Right cardiac atrium (tissue), 5 donors: ENCODE measurements at regions not wholly inside any gene's neighbourhood (a gene's known extent, or its start where the extent isn't known, plus 50 kb on each side); places are given as distances from the start of the nearest gene placed in this dataset.
A peak's percentile ranks its signal among the peaks of the same experiment; 100 is the strongest.
"Not testable (repeated sequence)": the region's sequence is repeated elsewhere in the genome, so short reads cannot be mapped to it uniquely, and the experiment has no call there.

ENCODE experiments used
- ATAC-seq, 2 donors: fragments of 200-7000 bp; cut with Tn5 transposase; one replicate each; pipeline versions ENCODE4 v1.8.0 to v1.9.1; 2020; ENCODE audit warnings: moderate library complexity in 2 of 2, mild to moderate bottlenecking in 1 of 2
- DNase-seq, 3 donors: peaks; one replicate each; pipeline ENCODE4 v3.0.0-alpha.2; 2020
- H3K27ac ChIP-seq: one replicate; pipeline ENCODE4 v1.5.1; 2013; ENCODE audit warnings: mild to moderate bottlenecking, low read length, control low read depth, moderate library complexity
- H3K27me3 ChIP-seq: one replicate; pipeline ENCODE4 v1.6.1; 2013; ENCODE audit not compliant: control insufficient read depth, insufficient read depth
- H3K4me1 ChIP-seq: one replicate; pipeline ENCODE4 v1.6.1; 2013; ENCODE audit warnings: low read length; ENCODE audit not compliant: control insufficient read depth, insufficient read depth
- H3K4me3 ChIP-seq: one replicate; pipeline ENCODE4 v1.5.1; 2013; ENCODE audit warnings: low read length, control low read depth
- H3K9me3 ChIP-seq: one replicate; pipeline ENCODE4 v1.6.1; 2013; ENCODE audit warnings: low read length; ENCODE audit not compliant: control insufficient read depth
- WGBS: extraction: QIAGEN DNeasy Blood & Tissue Kit; methylation state at CpG from one replicate; pipeline ENCODE4 v1.1.7; 2013; 5-methylcytosine and 5-hydroxymethylcytosine counted together
- intact Hi-C, 4 donors: fragments of 100-400 bp; cut with DNase I; formaldehyde crosslinking; loops; one replicate each; pipeline versions ENCODE4 v1.11.0 to v1.14.0; 2022 to 2023
- donor health status: healthy with polysubstance abuse.
- donor health status: DM: no; HTN: yes; CAD: no.
- donor health status: DM: no; HTN: no; CAD: no.
- donor health status: DM: no; HTN: yes; CAD: no; lungs with severe emphysema.
- donor health status: DM: yes; HTN: yes; CAD: no.

GRCh38 chr4:183044924-183045640 lies 54.0 kb upstream of the WWC2 start:
- H3K4me1 ChIP-seq, H3K27ac ChIP-seq, ATAC-seq, intact Hi-C loops, H3K9me3 ChIP-seq, DNase-seq, H3K27me3 ChIP-seq, H3K4me3 ChIP-seq: not testable (repeated sequence)
- WGBS, result 92% methylated on average over 32 of the region's 32 CpGs

GRCh38 chr4:183038436-183038835 lies 60.6 kb upstream of the WWC2 start:
- no peaks in the 10 kb centered on the region for H3K27me3 ChIP-seq
- ATAC-seq, result no peak
- H3K9me3 ChIP-seq, result no peaks in the 10 kb centered on the region
- 81% methylated on average over 3 of the region's 3 CpGs for WGBS
- intact Hi-C loops, result no loop called here
- no peak overlapping the region for H3K27ac ChIP-seq
- H3K4me3 ChIP-seq, result no peak overlapping the region
- no peaks in the 10 kb centered on the region for H3K4me1 ChIP-seq
- no peak for DNase-seq

- H3K27ac ChIP-seq, result no peak overlapping the region
- no peaks in the 10 kb centered on the region for H3K4me1 ChIP-seq
- no peaks in the 10 kb centered on the region for H3K27me3 ChIP-seq
- intact Hi-C loops, result no loop called here
- WGBS, result 45% methylated on average over 7 of the region's 7 CpGs
- no peak for DNase-seq
- H3K9me3 ChIP-seq, result no peaks in the 10 kb centered on the region
- H3K4me3 ChIP-seq, result no peak overlapping the region
- no peak for ATAC-seq
Measured at GRCh38 chr4:183035726-183036415, 63.2 kb upstream of the WWC2 start.

- H3K4me3 ChIP-seq, result no peak overlapping the region
- no peak for ATAC-seq
- no peak for DNase-seq
- no peaks in the 10 kb centered on the region for H3K4me1 ChIP-seq
- intact Hi-C loops, result no loop called here
- no peaks in the 10 kb centered on the region for H3K9me3 ChIP-seq
- 84% methylated on average over 5 of the region's 5 CpGs for WGBS
- no peak overlapping the region for H3K27ac ChIP-seq
- H3K27me3 ChIP-seq, result no peaks in the 10 kb centered on the region
Measured at GRCh38 chr4:183035256-183035655, 63.8 kb upstream of the WWC2 start.

GRCh38 chr4:183030823-183031222 lies 68.2 kb upstream of the WWC2 start:
- H3K4me3 ChIP-seq, result no peak overlapping the region
- 66% methylated on average over 4 of the region's 4 CpGs for WGBS
- no peaks in the 10 kb centered on the region for H3K4me1 ChIP-seq
- intact Hi-C loops, result no loop called here
- no peaks in the 10 kb centered on the region for H3K27me3 ChIP-seq
- H3K9me3 ChIP-seq, result no peaks in the 10 kb centered on the region
- DNase-seq (no peak), ATAC-seq (no peak)
- no peak overlapping the region for H3K27ac ChIP-seq

GRCh38 chr4:183030309-183030708 lies 68.7 kb upstream of the WWC2 start:
- no peaks in the 10 kb centered on the region for H3K9me3 ChIP-seq
- intact Hi-C loops, result no loop called here
- 22% methylated on average over 1 of the region's 1 CpG for WGBS
- H3K4me1 ChIP-seq, result no peaks in the 10 kb centered on the region
- no peak for ATAC-seq
- no peaks in the 10 kb centered on the region for H3K27me3 ChIP-seq
- no peak overlapping the region for H3K27ac ChIP-seq
- H3K4me3 ChIP-seq, result no peak overlapping the region
- DNase-seq, result no peak

GRCh38 chr4:183029365-183029764 lies 69.7 kb upstream of the WWC2 start:
- ATAC-seq, result no peak
- H3K9me3 ChIP-seq, result no peaks in the 10 kb centered on the region
- DNase-seq, result no peak
- no peaks in the 10 kb centered on the region for H3K27me3 ChIP-seq
- intact Hi-C loops, result no loop called here
- H3K27ac ChIP-seq, result no peak overlapping the region
- H3K4me3 ChIP-seq, result no peak overlapping the region
- H3K4me1 ChIP-seq, result no peaks in the 10 kb centered on the region
- 83% methylated on average over 4 of the region's 4 CpGs for WGBS

GRCh38 chr4:183026701-183027100 lies 72.4 kb upstream of the WWC2 start:
- WGBS, result 82% methylated on average over 2 of the region's 2 CpGs
- Histone ChIP-seq H3K27me3 (no peaks in the 10 kb centered on the region), H3K9me3 (no peaks in the 10 kb centered on the region), H3K27ac (no peak overlapping the region), H3K4me1 (no peaks in the 10 kb centered on the region), H3K4me3 (no peak overlapping the region)
- ATAC-seq (no peak), DNase-seq (no peak)
- intact Hi-C loops, result no loop called here

- Histone ChIP-seq H3K4me1 (no peaks in the 10 kb centered on the region), H3K4me3 (no peak overlapping the region), H3K27me3 (no peaks in the 10 kb centered on the region), H3K27ac (no peak overlapping the region), H3K9me3 (no peaks in the 10 kb centered on the region)
- DNase-seq (no peak), ATAC-seq (no peak)
- intact Hi-C loops, result no loop called here
- WGBS, result 92% methylated on average over 8 of the region's 8 CpGs
Measured at GRCh38 chr4:183022617-183023016, 76.4 kb upstream of the WWC2 start.

GRCh38 chr4:183017962-183018361 lies 81.1 kb upstream of the WWC2 start:
- Histone ChIP-seq H3K4me3 (no peak overlapping the region), H3K27me3 (no peaks in the 10 kb centered on the region), H3K27ac (no peak overlapping the region), H3K9me3 (no peaks in the 10 kb centered on the region), H3K4me1 (no peaks in the 10 kb centered on the region)
- ATAC-seq (no peak), DNase-seq (no peak)
- intact Hi-C loops, result no loop called here
- WGBS, result 84% methylated on average over 6 of the region's 6 CpGs

- peak in 1 of 2 donors; percentile 74 for ATAC-seq
- WGBS, result 51% methylated on average over 15 of the region's 15 CpGs
- peak; percentile 27 to 70 (median 69) for DNase-seq
- Histone ChIP-seq H3K4me1 (no peaks in the 10 kb centered on the region), H3K9me3 (no peaks in the 10 kb centered on the region), H3K4me3 (no peak overlapping the region), H3K27me3 (no peaks in the 10 kb centered on the region), H3K27ac (no peak overlapping the region)
- intact Hi-C loops, result no loop called here
Measured at GRCh38 chr4:183014361-183015084, 84.5 kb upstream of the WWC2 start.
